ENCODE measurements at regions not wholly inside any gene's neighbourhood (a gene's known extent, or its start where the extent isn't known, plus 50 kb on each side); places are given as distances from the start of the nearest gene placed in this dataset.
A peak's percentile ranks its signal among the peaks of the same experiment; 100 is the strongest.
"Not testable (repeated sequence)": the region's sequence is repeated elsewhere in the genome, so short reads cannot be mapped to it uniquely, and the experiment has no call there.

DNA sequence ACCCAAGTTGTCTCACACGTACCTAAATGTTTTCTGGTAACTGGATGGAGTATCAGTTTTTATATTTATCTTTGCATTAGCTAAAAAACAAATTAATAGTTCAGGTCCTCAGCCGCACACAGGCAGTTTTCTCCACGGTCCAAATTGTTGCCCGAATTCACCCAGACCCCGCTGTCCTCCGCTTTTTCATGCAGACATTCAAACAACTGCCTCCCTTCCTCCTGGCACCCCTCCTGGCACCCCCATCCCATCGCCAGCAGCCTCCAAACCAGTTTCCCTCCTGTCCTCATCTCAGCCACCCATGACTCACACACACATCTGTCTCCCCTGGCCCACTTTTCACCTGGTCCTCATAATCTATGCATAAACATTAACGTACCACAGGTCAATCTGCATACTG lies 50.7 kb upstream of the RABL2A start:
- Mint-ChIP-seq H3K27me3 (ENCODE audit: low read depth) (peaks cover 15% of the 10 kb centered on the region), H3K4me3 (peak overlapping the region in 1 of 2 experiments; percentile 9; a peak in 2 of 5 replicates)
- H4K91ac ChIP-seq (ENCODE audit: insufficient read length, low read depth, low read length); H3K27ac Mint-ChIP-seq; DNase-seq; H3K79me2 ChIP-seq (ENCODE audit: insufficient read depth, low read length); H2BK120ac ChIP-seq (ENCODE audit: low read depth, low read length, poor library complexity, severe bottlenecking); H3K27me3 ChIP-seq (ENCODE audit: insufficient read depth, low read length); H3T11ph ChIP-seq (ENCODE audit: low read length); H3K23me2 ChIP-seq (ENCODE audit: insufficient read length, low read depth, low read length, poor library complexity, severe bottlenecking); H3K4me1 Mint-ChIP-seq; H3K18ac ChIP-seq (ENCODE audit: insufficient read length, low read depth, low read length); H2AK5ac ChIP-seq (ENCODE audit: insufficient read length, low read length); H4K8ac ChIP-seq (replicated peaks; ENCODE audit: insufficient read length, low read depth, low read length); H3K27ac ChIP-seq (ENCODE audit: insufficient read length, low read depth, low read length); H3K56ac ChIP-seq (ENCODE audit: insufficient read length, low read depth, low read length); H3K9me3 Mint-ChIP-seq; H3K79me1 ChIP-seq (ENCODE audit: insufficient read depth, low read depth, low read length, poor library complexity, severe bottlenecking); H3K9me3 ChIP-seq (ENCODE audit: control insufficient read depth, low read depth, low read length); H3K4me1 ChIP-seq (ENCODE audit: insufficient read depth, low read length); H3K36me3 Mint-ChIP-seq (ENCODE audit: insufficient read depth in 1 of 3, low read depth in 3 of 3); H2BK5ac ChIP-seq (ENCODE audit: insufficient read length, low read length); H3K14ac ChIP-seq (ENCODE audit: insufficient read depth, low read length); H4K20me1 ChIP-seq (ENCODE audit: control insufficient read depth, insufficient read depth, insufficient read length); H3K4ac ChIP-seq (ENCODE audit: low read depth, low read length); H3K4me2 ChIP-seq (ENCODE audit: insufficient read depth, insufficient read length, low read length); H2BK20ac ChIP-seq (ENCODE audit: low read depth, low read length, poor library complexity, severe bottlenecking); H2BK15ac ChIP-seq (ENCODE audit: low read depth, low read length); H2BK12ac ChIP-seq (ENCODE audit: insufficient read length, low read depth, low read length); H2AFZ ChIP-seq (ENCODE audit: low read length); H3K9ac ChIP-seq (ENCODE audit: extremely low read depth, insufficient read length, low read length); H3K23ac ChIP-seq (ENCODE audit: insufficient read length, low read depth, low read length); H4K5ac ChIP-seq (ENCODE audit: insufficient read length, low read depth, low read length): not testable (repeated sequence)
- WGBS (ENCODE audit: extremely low coverage, insufficient read length, low lambda C conversion rate) = no CpG with 5 or more reads among the region's 8 CpGs

Measured in H9 (cell line).